Mesothelial cell of epicardium (in vitro differentiated cells): ENCODE measurements at regions not wholly inside any gene's neighbourhood (a gene's known extent, or its start where the extent isn't known, plus 50 kb on each side); places are given as distances from the start of the nearest gene placed in this dataset.
A peak's percentile ranks its signal among the peaks of the same experiment; 100 is the strongest.

Source experiments
- DNase-seq, 2 experiments: peaks; one replicate each; pipeline ENCODE4 v3.0.0; 2021; ENCODE audit warnings: low spot score in 2 of 2; ENCODE audit not compliant: unreplicated experiment in 2 of 2
- H3K27ac Mint-ChIP-seq: 2 replicates; pipeline ENCODE4 v1.8.0; 2021; ENCODE audit warnings: mixed read lengths
- H3K27me3 Mint-ChIP-seq: 2 replicates; pipeline ENCODE4 v1.8.0; 2021; ENCODE audit warnings: low read depth, mixed read lengths
- H3K36me3 Mint-ChIP-seq: 2 replicates; pipeline ENCODE4 v1.8.0; 2021; ENCODE audit warnings: mixed read lengths
- H3K4me1 Mint-ChIP-seq: 2 replicates; pipeline ENCODE4 v1.8.0; 2021; ENCODE audit warnings: mixed read lengths
- H3K4me3 Mint-ChIP-seq: 2 replicates; pipeline ENCODE4 v1.8.0; 2021; ENCODE audit warnings: mild to moderate bottlenecking, moderate library complexity, mixed read lengths
- H3K9me3 Mint-ChIP-seq: 2 replicates; pipeline ENCODE4 v1.8.0; 2021; ENCODE audit warnings: mixed read lengths
- TF ChIP-seq, protein P1 (sequence below): fragments of 200-600 bp; sonication (generic); IDR thresholded peaks from one replicate; pipeline ENCODE4 v1.5.0; 2021; ENCODE audit warnings: antibody characterized with exemption; ENCODE audit not compliant: unreplicated experiment

DNA sequence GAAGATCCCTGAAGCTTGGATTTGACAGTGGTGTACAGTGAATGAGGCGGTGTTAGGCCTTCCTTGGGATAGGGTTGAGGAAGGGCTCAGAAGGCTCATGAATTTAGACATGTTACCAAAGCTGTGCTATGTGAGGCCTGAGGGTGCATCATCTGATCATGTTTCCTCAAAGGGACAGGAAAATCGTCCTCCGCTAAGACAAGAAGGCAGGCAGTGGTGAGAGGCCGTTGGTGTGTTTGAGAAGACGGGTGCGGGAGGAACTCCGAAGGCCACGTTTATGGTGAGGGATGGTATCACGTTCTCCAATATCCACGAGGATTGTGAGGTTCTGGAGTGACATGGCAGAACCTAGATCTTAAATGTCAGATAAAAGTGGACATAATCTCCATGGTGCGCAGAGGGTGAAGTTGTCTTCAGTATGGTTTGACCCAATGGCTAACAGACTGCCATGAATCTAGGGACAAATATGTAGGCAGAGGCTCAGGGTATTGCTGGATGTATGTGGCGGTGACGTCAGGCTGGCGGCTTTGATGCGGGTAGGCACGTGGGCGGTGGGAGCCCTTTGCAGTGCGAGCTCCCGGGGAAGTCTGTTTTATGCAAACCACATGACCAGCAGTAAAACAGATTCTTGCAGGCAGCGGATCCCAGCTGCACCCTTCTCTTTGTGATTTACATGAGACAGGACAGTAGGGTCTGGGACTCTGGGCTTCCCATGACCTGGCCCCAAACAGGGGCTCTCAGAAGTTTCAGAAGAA is 242.3 kb upstream of the B3GAT1 start:
- Mint-ChIP-seq H3K4me3 (no peak overlapping the region), H3K4me1 (peaks cover 8% of the 10 kb centered on the region), H3K27me3 (peaks cover 19% of the 10 kb centered on the region), H3K9me3 (no peaks in the 10 kb centered on the region), H3K27ac (no peak overlapping the region), H3K36me3 (no peaks in the 10 kb centered on the region)
- DNase-seq, result peak in 1 of 2 experiments; percentile 37
- TF ChIP-seq, protein P1, sequence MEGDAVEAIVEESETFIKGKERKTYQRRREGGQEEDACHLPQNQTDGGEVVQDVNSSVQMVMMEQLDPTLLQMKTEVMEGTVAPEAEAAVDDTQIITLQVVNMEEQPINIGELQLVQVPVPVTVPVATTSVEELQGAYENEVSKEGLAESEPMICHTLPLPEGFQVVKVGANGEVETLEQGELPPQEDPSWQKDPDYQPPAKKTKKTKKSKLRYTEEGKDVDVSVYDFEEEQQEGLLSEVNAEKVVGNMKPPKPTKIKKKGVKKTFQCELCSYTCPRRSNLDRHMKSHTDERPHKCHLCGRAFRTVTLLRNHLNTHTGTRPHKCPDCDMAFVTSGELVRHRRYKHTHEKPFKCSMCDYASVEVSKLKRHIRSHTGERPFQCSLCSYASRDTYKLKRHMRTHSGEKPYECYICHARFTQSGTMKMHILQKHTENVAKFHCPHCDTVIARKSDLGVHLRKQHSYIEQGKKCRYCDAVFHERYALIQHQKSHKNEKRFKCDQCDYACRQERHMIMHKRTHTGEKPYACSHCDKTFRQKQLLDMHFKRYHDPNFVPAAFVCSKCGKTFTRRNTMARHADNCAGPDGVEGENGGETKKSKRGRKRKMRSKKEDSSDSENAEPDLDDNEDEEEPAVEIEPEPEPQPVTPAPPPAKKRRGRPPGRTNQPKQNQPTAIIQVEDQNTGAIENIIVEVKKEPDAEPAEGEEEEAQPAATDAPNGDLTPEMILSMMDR, result no peak

GRCh38 chr11:134652586-134653255 is 240.7 kb upstream of the B3GAT1 start:
- Mint-ChIP-seq H3K4me1 (peaks cover 11% of the 10 kb centered on the region), H3K4me3 (no peak overlapping the region), H3K36me3 (no peaks in the 10 kb centered on the region), H3K27me3 (peaks cover 24% of the 10 kb centered on the region), H3K27ac (no peak overlapping the region), H3K9me3 (no peaks in the 10 kb centered on the region)
- TF ChIP-seq, protein P1, result no peak
- DNase-seq, result peak in 1 of 2 experiments; percentile 31

DNA sequence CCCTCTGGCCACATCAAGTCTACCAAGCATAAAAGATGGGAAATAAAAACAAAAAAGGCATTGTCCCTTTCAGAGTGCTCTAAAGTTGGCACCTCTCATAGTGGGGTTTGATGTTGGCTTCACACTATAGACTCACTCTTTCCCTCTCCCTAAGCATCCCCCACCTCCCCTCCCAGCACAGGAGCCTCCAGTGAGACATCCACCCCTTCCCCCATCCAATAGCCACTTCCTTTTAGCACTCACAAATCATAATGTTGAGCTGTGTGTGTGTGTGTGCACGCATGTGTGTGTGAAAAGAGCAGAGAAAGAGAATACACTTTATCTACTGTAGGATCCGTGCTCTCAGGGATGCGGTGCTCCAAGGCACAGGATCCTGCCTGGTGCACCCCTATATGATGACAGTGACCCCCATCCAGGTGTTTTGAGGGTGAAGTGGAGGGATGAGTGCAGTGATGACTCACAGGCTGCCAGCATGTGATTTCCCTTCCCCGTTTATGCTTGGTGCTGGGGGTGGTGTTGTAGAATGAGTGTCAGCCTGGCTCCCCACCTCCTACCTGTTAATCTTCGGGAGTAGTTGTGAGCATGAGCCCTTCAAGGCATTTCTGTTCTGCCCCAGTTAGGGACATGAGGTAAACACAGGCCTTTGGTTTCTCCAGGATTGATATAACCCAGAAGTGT is 235.2 kb upstream of the B3GAT1 start:
- Mint-ChIP-seq H3K9me3 (no peaks in the 10 kb centered on the region), H3K4me3 (no peak overlapping the region), H3K27me3 (peaks cover 15% of the 10 kb centered on the region), H3K36me3 (no peaks in the 10 kb centered on the region), H3K4me1 (peaks cover 55% of the 10 kb centered on the region), H3K27ac (no peak overlapping the region)
- no peak for DNase-seq
- TF ChIP-seq, protein P1, result no peak

- peaks cover 57% of the 10 kb centered on the region for H3K4me1 Mint-ChIP-seq
- H3K36me3 Mint-ChIP-seq, result no peaks in the 10 kb centered on the region
- H3K4me3 Mint-ChIP-seq, result no peak overlapping the region
- H3K27ac Mint-ChIP-seq, result no peak overlapping the region
- TF ChIP-seq, protein P1, result no peak
- no peaks in the 10 kb centered on the region for H3K9me3 Mint-ChIP-seq
- no peak for DNase-seq
- peaks cover 18% of the 10 kb centered on the region for H3K27me3 Mint-ChIP-seq
Observed at GRCh38 chr11:134646561-134646960, 234.5 kb upstream of the B3GAT1 start.

- DNase-seq, result peak in 1 of 2 experiments; percentile 29
- H3K27me3 Mint-ChIP-seq, result peaks cover 20% of the 10 kb centered on the region
- H3K27ac Mint-ChIP-seq, result no peak overlapping the region
- no peaks in the 10 kb centered on the region for H3K9me3 Mint-ChIP-seq
- TF ChIP-seq, protein P1, result no peak
- no peak overlapping the region for H3K4me3 Mint-ChIP-seq
- no peaks in the 10 kb centered on the region for H3K36me3 Mint-ChIP-seq
- peaks cover 57% of the 10 kb centered on the region for H3K4me1 Mint-ChIP-seq
Observed at GRCh38 chr11:134645576-134645975, 233.5 kb upstream of the B3GAT1 start.
